Panc1 (cell line): ENCODE measurements at regions not wholly inside any gene's neighbourhood (a gene's known extent, or its start where the extent isn't known, plus 50 kb on each side); places are given as distances from the start of the nearest gene placed in this dataset.

Source experiments
- ATAC-seq: fragments of 200-7000 bp; cut with Tn5 transposase; 2 replicates; pipeline ENCODE4 v1.9.1; 2020; ENCODE audit warnings: mild to moderate bottlenecking, moderate library complexity
- BruUV-seq: library from RNA; stranded (reverse); fragments of 400-500 nt; replicated peaks from 2 replicates; lab custom pipeline; 2021; lab: Mats Ljungman, UMichigan
- CTCF ChIA-PET: fragments of 300-600 bp; sonication (Branson Sonifier 250); formaldehyde crosslinking; loops from one replicate; lab custom pipeline; 2022; ENCODE audit warnings: antibody characterized with exemption; lab: Charles Lee
- POLR2A ChIA-PET: fragments of 300-600 bp; sonication (Branson Sonifier 250); formaldehyde crosslinking; loops from one replicate; lab custom pipeline; 2022; ENCODE audit warnings: antibody characterized with exemption; lab: Charles Lee
- DNase-seq: peaks from one replicate; pipeline ENCODE4 v3.0.0-alpha.2; 2010; ENCODE audit warnings: low read depth, low spot score
- H3K27ac ChIP-seq: 2 replicates; pipeline ENCODE4 v1.5.1; 2011; ENCODE audit warnings: mild to moderate bottlenecking, low read length, inconsistent platforms
- H3K27me3 ChIP-seq: fragments of 200-500 bp; sonication (Bioruptor generic); 2 replicates; pipeline ENCODE4 v1.6.0; 2014; ENCODE audit warnings: low read length, inconsistent platforms; ENCODE audit not compliant: control insufficient read depth, insufficient read depth
- H3K36me3 ChIP-seq: fragments of 200-500 bp; sonication (Bioruptor generic); 2 replicates; pipeline ENCODE4 v1.5.1; 2014; ENCODE audit warnings: inconsistent platforms, mild to moderate bottlenecking, low read length, moderate library complexity; ENCODE audit not compliant: control insufficient read depth, insufficient read depth
- H3K4me1 ChIP-seq: 2 replicates; pipeline ENCODE4 v1.5.1; 2011; ENCODE audit warnings: inconsistent platforms, mild to moderate bottlenecking, low read length, moderate library complexity; ENCODE audit not compliant: control insufficient read depth, insufficient read depth
- H3K4me3 ChIP-seq, 2 experiments: 2 replicates each; pipeline ENCODE4 v1.5.1; 2011 to 2012; ENCODE audit warnings: low read depth in 2 of 2, low read length in 2 of 2, mild to moderate bottlenecking in 2 of 2, inconsistent platforms in 1 of 2, moderate library complexity in 1 of 2
- H3K9me3 ChIP-seq: fragments of 200-500 bp; sonication (Bioruptor generic); 2 replicates; pipeline ENCODE4 v1.5.1; 2014; ENCODE audit warnings: low read depth, mild to moderate bottlenecking, inconsistent platforms, low read length, moderate library complexity; ENCODE audit not compliant: control insufficient read depth, insufficient read depth
- CTCF ChIP-seq: fragments of 450-650 bp; IDR thresholded peaks from 2 replicates; pipeline ENCODE4 v1.5.1; 2017; ENCODE audit warnings: mild to moderate bottlenecking
- POLR2AphosphoS5 ChIP-seq: IDR thresholded peaks from 2 replicates; pipeline ENCODE4 v1.6.1; 2012; ENCODE audit warnings: mild to moderate bottlenecking, low read depth, low read length, moderate library complexity
- SIN3A ChIP-seq: IDR thresholded peaks from 2 replicates; pipeline ENCODE4 v1.6.1; 2012; ENCODE audit warnings: low read depth, mild to moderate bottlenecking, low read length, moderate library complexity, borderline replicate concordance; ENCODE audit not compliant: insufficient read depth
- TCF7L2 ChIP-seq: IDR thresholded peaks from 2 replicates; pipeline ENCODE4 v1.6.1; 2011; ENCODE audit warnings: mild to moderate bottlenecking, low read depth, low read length, inconsistent platforms
- in situ Hi-C: cut with HindIII; loops from 2 replicates; pipeline ENCODE4 v1.10.0; 2016; ENCODE audit warnings: low sequenced_read_pairs, low pct_unique_long_range_greater_than_20kb
- intact Hi-C: fragments of 100-400 bp; cut with micrococcal nuclease; formaldehyde crosslinking; loops from one replicate; pipeline ENCODE4 v1.10.0; 2022; ENCODE audit not compliant: unreplicated experiment
- TF ChIP-seq, protein P1 (sequence below), 2 experiments: IDR thresholded peaks; 2 replicates each; pipeline ENCODE4 v1.6.1; 2011 to 2012; ENCODE audit warnings: low read depth in 2 of 2, control low read depth in 1 of 2, low read length in 1 of 2, mild to moderate bottlenecking in 1 of 2, moderate library complexity in 1 of 2; ENCODE audit not compliant: insufficient read depth in 1 of 2

GRCh38 chr4:107156443-107156842 is 120.3 kb upstream of the DKK2 start:
- ChIA-PET POLR2A (no interaction called here), CTCF (no interaction called here)

GRCh38 chr4:107155366-107155765 is 119.3 kb upstream of the DKK2 start:
- no peaks in the 10 kb centered on the region for H3K9me3 ChIP-seq
- H3K27me3 ChIP-seq = no peaks in the 10 kb centered on the region
- ATAC-seq (no peak), DNase-seq (no peak)
- H3K4me1 ChIP-seq = no peaks in the 10 kb centered on the region
- intact Hi-C loops (no loop called here), in situ Hi-C loops (no loop called here)
- H3K27ac ChIP-seq = no peak overlapping the region
- no peak overlapping the region for H3K4me3 ChIP-seq
- TF ChIP-seq SIN3A (no peak), POLR2AphosphoS5 (no peak), CTCF (no peak), TCF7L2 (no peak)
- TF ChIP-seq, protein P1, sequence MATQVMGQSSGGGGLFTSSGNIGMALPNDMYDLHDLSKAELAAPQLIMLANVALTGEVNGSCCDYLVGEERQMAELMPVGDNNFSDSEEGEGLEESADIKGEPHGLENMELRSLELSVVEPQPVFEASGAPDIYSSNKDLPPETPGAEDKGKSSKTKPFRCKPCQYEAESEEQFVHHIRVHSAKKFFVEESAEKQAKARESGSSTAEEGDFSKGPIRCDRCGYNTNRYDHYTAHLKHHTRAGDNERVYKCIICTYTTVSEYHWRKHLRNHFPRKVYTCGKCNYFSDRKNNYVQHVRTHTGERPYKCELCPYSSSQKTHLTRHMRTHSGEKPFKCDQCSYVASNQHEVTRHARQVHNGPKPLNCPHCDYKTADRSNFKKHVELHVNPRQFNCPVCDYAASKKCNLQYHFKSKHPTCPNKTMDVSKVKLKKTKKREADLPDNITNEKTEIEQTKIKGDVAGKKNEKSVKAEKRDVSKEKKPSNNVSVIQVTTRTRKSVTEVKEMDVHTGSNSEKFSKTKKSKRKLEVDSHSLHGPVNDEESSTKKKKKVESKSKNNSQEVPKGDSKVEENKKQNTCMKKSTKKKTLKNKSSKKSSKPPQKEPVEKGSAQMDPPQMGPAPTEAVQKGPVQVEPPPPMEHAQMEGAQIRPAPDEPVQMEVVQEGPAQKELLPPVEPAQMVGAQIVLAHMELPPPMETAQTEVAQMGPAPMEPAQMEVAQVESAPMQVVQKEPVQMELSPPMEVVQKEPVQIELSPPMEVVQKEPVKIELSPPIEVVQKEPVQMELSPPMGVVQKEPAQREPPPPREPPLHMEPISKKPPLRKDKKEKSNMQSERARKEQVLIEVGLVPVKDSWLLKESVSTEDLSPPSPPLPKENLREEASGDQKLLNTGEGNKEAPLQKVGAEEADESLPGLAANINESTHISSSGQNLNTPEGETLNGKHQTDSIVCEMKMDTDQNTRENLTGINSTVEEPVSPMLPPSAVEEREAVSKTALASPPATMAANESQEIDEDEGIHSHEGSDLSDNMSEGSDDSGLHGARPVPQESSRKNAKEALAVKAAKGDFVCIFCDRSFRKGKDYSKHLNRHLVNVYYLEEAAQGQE (IDR thresholded peaks at IDR 0.05; ENCODE audit: insufficient read depth in 1 of 2, low read depth in 2 of 2, low read length in 1 of 2) = no peak
- CTCF ChIA-PET = no interaction called here
- POLR2A ChIA-PET = no interaction called here
- BruUV-seq = no TSS peak
- no peaks in the 10 kb centered on the region for H3K36me3 ChIP-seq

More at GRCh38 chr4:107156443-107156842, 120.3 kb upstream of the DKK2 start:
- ATAC-seq (no peak), DNase-seq (no peak)
- H3K36me3 ChIP-seq = no peaks in the 10 kb centered on the region
- in situ Hi-C loops = no loop called here
- intact Hi-C loops = no loop called here
- no peaks in the 10 kb centered on the region for H3K9me3 ChIP-seq
- no peak overlapping the region for H3K4me3 ChIP-seq
- H3K27ac ChIP-seq = no peak overlapping the region
- no TSS peak for BruUV-seq
- TF ChIP-seq CTCF = no peak
- no peak for TF ChIP-seq TCF7L2
- no peak for TF ChIP-seq POLR2AphosphoS5
- TF ChIP-seq SIN3A = no peak
- TF ChIP-seq, protein P1 (IDR thresholded peaks at IDR 0.05; ENCODE audit: insufficient read depth in 1 of 2, low read depth in 2 of 2, low read length in 1 of 2) = no peak
- H3K4me1 ChIP-seq = no peaks in the 10 kb centered on the region
- H3K27me3 ChIP-seq = no peaks in the 10 kb centered on the region
